ENCODE measurements at regions not wholly inside any gene's neighbourhood (a gene's known extent, or its start where the extent isn't known, plus 50 kb on each side); places are given as distances from the start of the nearest gene placed in this dataset.

GRCh38 chr18:27377251-27377650, 192.1 kb upstream of the CHST9 start:
- no peaks in the 10 kb centered on the region for H3K36me3 ChIP-seq (ENCODE audit: control insufficient read depth, insufficient read depth, low read length)
- H4K91ac ChIP-seq (ENCODE audit: insufficient read depth, low read depth, low read length) = no peak overlapping the region
- dilution Hi-C loops (cut with HindIII; ENCODE audit: low sequenced_read_pairs, unreplicated experiment) (no loop called here), in situ Hi-C loops (cut with MboI; ENCODE audit: low sequenced_read_pairs) (no loop called here), intact Hi-C loops (cut with micrococcal nuclease) (no loop called here)
- H3K4me2 ChIP-seq (ENCODE audit: low read depth, low read length) = no peak overlapping the region
- no peak overlapping the region for H3K23ac ChIP-seq (ENCODE audit: low read depth, low read length)
- H2AK9ac ChIP-seq (replicated peaks; ENCODE audit: low read depth, low read length, poor library complexity) = no peak overlapping the region
- H3K4ac ChIP-seq (ENCODE audit: low read depth, low read length) = no peak overlapping the region
- no CpG with 5 or more reads among the region's 1 CpG for WGBS, 2 experiments (ENCODE audit: extremely low coverage in 2 of 2, insufficient read length in 1 of 2)
- no peak overlapping the region for H2BK20ac ChIP-seq (ENCODE audit: low read depth, low read length)
- H2BK15ac ChIP-seq (ENCODE audit: low read depth, low read length) = no peak overlapping the region
- no peaks in the 10 kb centered on the region for H3K4me1 ChIP-seq (ENCODE audit: control insufficient read depth, insufficient read depth, low read length)
- H4K20me1 ChIP-seq (ENCODE audit: insufficient read depth, low read length) = no peaks in the 10 kb centered on the region
- no peak overlapping the region for H3K27ac ChIP-seq (ENCODE audit: insufficient read depth, low read length)
- peaks cover 13% of the 10 kb centered on the region for H3K9me3 ChIP-seq (ENCODE audit: control insufficient read depth, insufficient read depth, low read length)
- no peaks in the 10 kb centered on the region for H3K9me1 ChIP-seq (ENCODE audit: insufficient read depth, low read length)
- no peak overlapping the region for H3K9ac ChIP-seq (ENCODE audit: low read depth, low read length)
- DNase-seq (no peak), ATAC-seq (ENCODE audit: low read depth) (no peak)
- ChIA-PET POLR2A (ENCODE audit: unreplicated experiment) (no interaction called here), CTCF (no interaction called here)
- no peak overlapping the region for H4K8ac ChIP-seq (ENCODE audit: low read depth in 2 of 2, low read length in 2 of 2)
- no peak overlapping the region for H2AFZ ChIP-seq (replicated peaks; ENCODE audit: low read length, poor library complexity)
- no peak overlapping the region for H2BK5ac ChIP-seq (ENCODE audit: low read depth, low read length, poor library complexity, severe bottlenecking)
- no peak overlapping the region for H3K4me3 ChIP-seq (ENCODE audit: insufficient read depth, low read depth, low read length)
- H2BK120ac ChIP-seq (ENCODE audit: low read depth, low read length) = no peak overlapping the region
- no peak overlapping the region for H3K56ac ChIP-seq (ENCODE audit: extremely low read depth, insufficient read depth, low read length)
- H4K5ac ChIP-seq (ENCODE audit: low read depth, low read length) = no peak overlapping the region
- no TSS peak for BruUV-seq (replicated peaks)
- H3K27me3 ChIP-seq (ENCODE audit: control insufficient read depth, insufficient read depth, low read length) = no peaks in the 10 kb centered on the region
- TF ChIP-seq MAFK (IDR thresholded peaks at IDR 0.05; ENCODE audit: low read depth, low read length) = no peak
- no peak for TF ChIP-seq RCOR1 (IDR thresholded peaks at IDR 0.05; ENCODE audit: insufficient replicate concordance, low read length)
- TF ChIP-seq MXI1 (IDR thresholded peaks at IDR 0.05; ENCODE audit: borderline replicate concordance, low read depth, low read length) = no peak
- TF ChIP-seq, protein P1, sequence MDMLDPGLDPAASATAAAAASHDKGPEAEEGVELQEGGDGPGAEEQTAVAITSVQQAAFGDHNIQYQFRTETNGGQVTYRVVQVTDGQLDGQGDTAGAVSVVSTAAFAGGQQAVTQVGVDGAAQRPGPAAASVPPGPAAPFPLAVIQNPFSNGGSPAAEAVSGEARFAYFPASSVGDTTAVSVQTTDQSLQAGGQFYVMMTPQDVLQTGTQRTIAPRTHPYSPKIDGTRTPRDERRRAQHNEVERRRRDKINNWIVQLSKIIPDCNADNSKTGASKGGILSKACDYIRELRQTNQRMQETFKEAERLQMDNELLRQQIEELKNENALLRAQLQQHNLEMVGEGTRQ (IDR thresholded peaks at IDR 0.05; ENCODE audit: low read depth, low read length) = no peak
- TF ChIP-seq, protein P2, sequence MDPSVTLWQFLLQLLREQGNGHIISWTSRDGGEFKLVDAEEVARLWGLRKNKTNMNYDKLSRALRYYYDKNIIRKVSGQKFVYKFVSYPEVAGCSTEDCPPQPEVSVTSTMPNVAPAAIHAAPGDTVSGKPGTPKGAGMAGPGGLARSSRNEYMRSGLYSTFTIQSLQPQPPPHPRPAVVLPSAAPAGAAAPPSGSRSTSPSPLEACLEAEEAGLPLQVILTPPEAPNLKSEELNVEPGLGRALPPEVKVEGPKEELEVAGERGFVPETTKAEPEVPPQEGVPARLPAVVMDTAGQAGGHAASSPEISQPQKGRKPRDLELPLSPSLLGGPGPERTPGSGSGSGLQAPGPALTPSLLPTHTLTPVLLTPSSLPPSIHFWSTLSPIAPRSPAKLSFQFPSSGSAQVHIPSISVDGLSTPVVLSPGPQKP (IDR thresholded peaks at IDR 0.05; ENCODE audit: borderline replicate concordance, low read depth, low read length) = no peak
- TF ChIP-seq, protein P3, sequence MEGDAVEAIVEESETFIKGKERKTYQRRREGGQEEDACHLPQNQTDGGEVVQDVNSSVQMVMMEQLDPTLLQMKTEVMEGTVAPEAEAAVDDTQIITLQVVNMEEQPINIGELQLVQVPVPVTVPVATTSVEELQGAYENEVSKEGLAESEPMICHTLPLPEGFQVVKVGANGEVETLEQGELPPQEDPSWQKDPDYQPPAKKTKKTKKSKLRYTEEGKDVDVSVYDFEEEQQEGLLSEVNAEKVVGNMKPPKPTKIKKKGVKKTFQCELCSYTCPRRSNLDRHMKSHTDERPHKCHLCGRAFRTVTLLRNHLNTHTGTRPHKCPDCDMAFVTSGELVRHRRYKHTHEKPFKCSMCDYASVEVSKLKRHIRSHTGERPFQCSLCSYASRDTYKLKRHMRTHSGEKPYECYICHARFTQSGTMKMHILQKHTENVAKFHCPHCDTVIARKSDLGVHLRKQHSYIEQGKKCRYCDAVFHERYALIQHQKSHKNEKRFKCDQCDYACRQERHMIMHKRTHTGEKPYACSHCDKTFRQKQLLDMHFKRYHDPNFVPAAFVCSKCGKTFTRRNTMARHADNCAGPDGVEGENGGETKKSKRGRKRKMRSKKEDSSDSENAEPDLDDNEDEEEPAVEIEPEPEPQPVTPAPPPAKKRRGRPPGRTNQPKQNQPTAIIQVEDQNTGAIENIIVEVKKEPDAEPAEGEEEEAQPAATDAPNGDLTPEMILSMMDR (conservative IDR thresholded peaks at IDR 0.05; ENCODE audit: low read depth, low read length) = no peak
- TF ChIP-seq CEBPB (IDR thresholded peaks at IDR 0.05; ENCODE audit: low read depth, low read length) = no peak
- no peak for TF ChIP-seq FOS (IDR thresholded peaks at IDR 0.05; ENCODE audit: low read depth, low read length)
- TF ChIP-seq RAD21 (IDR thresholded peaks at IDR 0.05; ENCODE audit: low read length) = no peak
- no peak for TF ChIP-seq POLR2A (IDR thresholded peaks at IDR 0.05; ENCODE audit: low read depth, low read length)
- TF ChIP-seq RFX5 (IDR thresholded peaks at IDR 0.05; ENCODE audit: low read depth, low read length) = no peak
- no peak for TF ChIP-seq NFE2L2 (IDR thresholded peaks at IDR 0.05; ENCODE audit: low read depth, low read length)
- TF ChIP-seq CHD1 (IDR thresholded peaks at IDR 0.05; ENCODE audit: low read depth, low read length) = no peak
- no peak for TF ChIP-seq SMC3 (IDR thresholded peaks at IDR 0.05; ENCODE audit: low read depth, low read length)
- no peak for TF ChIP-seq MAZ (IDR thresholded peaks at IDR 0.05; ENCODE audit: borderline replicate concordance, low read depth, low read length)
- TF ChIP-seq BHLHE40 (IDR thresholded peaks at IDR 0.05; ENCODE audit: low read depth, low read length) = no peak
- no peak overlapping the region for H3K14ac ChIP-seq (replicated peaks; ENCODE audit: low read depth, low read length)
- no peak overlapping the region for H2AK5ac ChIP-seq (ENCODE audit: low read depth, low read length)
- H3K79me1 ChIP-seq (ENCODE audit: low read depth in 1 of 2, low read length in 2 of 2) = no peaks in the 10 kb centered on the region
- no peak overlapping the region for H3K18ac ChIP-seq (ENCODE audit: low read depth, low read length)
